ENCODE measurements at regions not wholly inside any gene's neighbourhood (a gene's known extent, or its start where the extent isn't known, plus 50 kb on each side); places are given as distances from the start of the nearest gene placed in this dataset.

DNA sequence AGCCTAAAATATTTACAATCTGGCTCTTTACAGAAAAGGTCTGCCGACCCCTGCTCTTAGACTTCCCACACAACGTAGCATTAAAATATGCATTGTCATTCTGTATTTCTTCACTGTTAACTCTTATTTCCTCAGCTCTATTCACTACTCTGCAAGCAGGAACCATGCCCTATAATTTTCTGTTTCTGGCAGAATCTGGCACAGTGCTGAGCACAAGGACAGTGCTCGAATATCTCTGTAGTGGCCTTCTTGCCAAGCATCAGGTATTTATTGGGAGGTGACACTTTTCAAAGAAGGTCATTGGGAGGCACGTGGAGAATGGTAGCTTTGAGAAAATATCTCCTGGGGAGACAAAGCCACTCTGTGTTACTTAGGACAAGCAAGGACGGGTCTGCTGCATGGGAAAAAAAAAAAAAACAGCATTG lies 77.9 kb downstream of the PSMG1 start:
- peak; percentile 65 to 68 for DNase-seq

DNA sequence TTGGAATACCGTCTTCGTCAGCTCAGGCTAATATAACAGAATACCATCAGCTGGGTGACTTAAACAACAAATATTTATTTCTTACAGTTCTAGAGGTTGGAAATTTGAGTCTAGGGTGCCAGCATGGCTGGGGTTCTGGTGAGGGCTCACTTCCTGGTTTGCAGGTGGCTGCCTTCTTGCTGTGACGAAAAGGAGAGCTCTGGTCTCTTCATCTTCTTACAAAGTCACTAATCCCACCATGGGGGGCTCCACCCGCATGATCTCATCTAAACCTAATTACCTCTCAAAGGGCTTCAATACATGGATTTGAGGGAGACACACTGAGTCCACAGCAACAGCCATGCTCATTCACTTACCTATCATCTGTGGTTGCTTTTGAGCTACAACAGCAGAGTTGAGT lies 78.3 kb downstream of the PSMG1 start:
- DNase-seq = no peak

DNA sequence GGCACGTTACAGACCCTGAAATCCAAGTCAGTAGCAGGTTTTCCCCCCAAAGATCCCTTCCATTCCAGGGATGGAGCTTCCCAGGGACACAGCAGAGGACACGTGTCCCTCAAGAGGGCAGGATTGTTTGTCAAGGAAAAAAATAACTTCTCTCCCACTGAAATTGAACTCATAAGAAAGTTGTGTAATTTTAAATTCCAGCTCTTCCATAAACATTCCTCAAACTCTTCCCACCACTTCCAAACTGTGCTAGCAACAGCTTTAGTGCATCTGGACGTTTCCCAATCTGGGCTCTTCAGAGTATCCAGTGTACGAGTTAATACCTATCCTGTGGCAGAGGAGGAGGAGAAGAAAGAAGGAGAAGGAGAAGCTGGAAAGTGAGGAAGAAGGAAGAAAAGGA lies 79.6 kb downstream of the PSMG1 start:
- no peak for DNase-seq

GRCh38 chr21:39099859-39100258 lies 83.4 kb downstream of the PSMG1 start:
- no peak for DNase-seq

DNA sequence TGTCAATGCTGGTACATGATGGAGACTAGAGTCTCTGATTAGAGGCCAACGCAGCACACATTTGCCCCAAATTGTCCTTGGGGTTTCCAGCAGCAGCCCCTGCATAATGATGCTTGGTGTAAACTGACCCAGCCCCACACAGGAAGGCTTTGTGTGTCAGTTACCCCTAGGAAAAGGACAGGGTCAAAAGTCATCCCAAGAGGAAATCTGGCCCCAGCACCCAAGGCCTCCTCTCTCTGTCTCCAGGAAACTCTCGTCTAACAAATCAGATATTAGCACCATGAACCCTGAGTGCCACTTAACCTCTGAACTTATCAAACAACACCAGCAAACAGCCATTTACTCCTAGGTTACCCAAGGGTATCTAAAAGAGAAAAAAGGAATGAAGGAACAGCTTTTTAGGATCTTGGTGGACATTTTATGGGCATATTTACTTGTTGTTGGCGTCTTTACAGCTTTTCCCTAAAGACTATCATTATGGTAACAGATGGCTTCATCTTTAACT lies 84.5 kb downstream of the PSMG1 start:
- no peak for DNase-seq

- no peak for DNase-seq
These were observed 85.3 kb downstream of the PSMG1 start for GRCh38 chr21:39097981-39098380.

GRCh38 chr21:39097335-39097861 lies 85.9 kb downstream of the PSMG1 start:
- peak; percentile 83 to 85 for DNase-seq

DNA sequence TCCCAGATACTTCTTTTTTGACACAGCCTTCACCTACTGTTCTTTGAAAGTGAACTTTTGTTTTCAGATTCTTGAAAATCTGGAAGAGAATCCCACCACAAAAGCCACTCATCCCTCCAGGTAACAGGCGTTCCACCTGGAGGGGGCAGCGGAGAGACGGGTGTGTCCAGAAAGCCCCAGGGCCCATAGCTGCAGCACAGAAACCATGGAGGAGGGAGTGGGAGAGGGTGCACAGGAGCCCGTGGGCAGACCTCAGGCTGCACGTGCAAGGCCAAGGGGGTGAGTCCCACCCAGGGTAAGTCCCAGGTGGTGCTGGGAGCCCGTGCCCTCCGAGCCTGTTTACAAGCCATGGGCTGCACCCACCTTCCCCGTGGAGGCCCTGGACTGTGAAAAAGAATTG lies 86.5 kb downstream of the PSMG1 start:
- no peak for DNase-seq

- no peak for DNase-seq
These were observed 87.6 kb downstream of the PSMG1 start for GRCh38 chr21:39095681-39096080.

DNA sequence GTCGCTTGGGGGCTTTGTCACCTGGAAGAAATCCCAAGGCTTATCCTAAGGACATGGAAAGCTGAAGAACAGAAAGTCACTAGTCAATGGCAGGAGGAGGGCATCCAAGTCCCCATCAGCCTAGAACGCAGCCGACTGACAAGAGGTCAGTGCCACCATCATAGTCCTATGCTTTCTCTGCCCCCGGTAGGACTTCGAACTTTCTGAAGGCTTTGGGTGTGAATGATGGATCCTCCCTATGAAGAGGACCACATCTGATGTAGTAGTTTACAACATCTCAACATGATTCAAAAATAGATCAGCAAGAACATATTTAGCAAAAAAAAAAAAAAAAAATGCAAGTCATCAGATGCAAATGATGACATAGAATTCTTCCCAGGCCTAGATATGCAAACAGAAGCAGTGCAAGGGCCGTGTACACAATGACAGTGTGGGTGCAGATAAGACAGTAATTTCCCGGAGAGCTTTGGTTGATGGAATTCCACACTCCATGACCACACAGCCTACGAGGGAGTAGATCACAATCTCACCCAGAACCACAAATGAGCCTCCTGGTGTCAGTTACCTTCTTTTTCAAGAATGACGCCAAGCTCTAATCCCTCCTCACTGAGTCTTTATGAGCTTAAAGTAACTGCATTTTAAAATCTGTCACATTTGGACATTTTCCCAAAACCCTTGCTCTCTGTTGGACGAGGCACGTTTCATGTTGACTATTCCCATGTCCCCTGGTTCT lies 88.2 kb downstream of the PSMG1 start:
- DNase-seq = peak; percentile 91 to 96

GRCh38 chr21:39094087-39094780 lies 89.0 kb downstream of the PSMG1 start:
- DNase-seq = peak; percentile 94 to 98

- no peak for DNase-seq
These were observed 89.7 kb downstream of the PSMG1 start for GRCh38 chr21:39093526-39093925.

- peak in 1 of 2 donors; percentile 52 for DNase-seq
These were observed 94.3 kb downstream of the PSMG1 start for GRCh38 chr21:39088831-39089380.

- DNase-seq = no peak
These were observed 95.2 kb downstream of the PSMG1 start for GRCh38 chr21:39088031-39088370.

- no peak for DNase-seq
These were observed 95.8 kb downstream of the PSMG1 start for GRCh38 chr21:39087238-39088030.

- no peak for DNase-seq
These were observed 96.7 kb downstream of the PSMG1 start for GRCh38 chr21:39086547-39086946.

- no peak for DNase-seq
These were observed 97.3 kb downstream of the PSMG1 start for GRCh38 chr21:39085843-39086405.

- DNase-seq = no peak
These were observed 98.1 kb downstream of the PSMG1 start for GRCh38 chr21:39084979-39085729.

GRCh38 chr21:39084073-39084472 lies 99.2 kb downstream of the PSMG1 start:
- DNase-seq = no peak

- DNase-seq = peak; percentile 91 to 92
These were observed 99.8 kb downstream of the PSMG1 start for GRCh38 chr21:39083377-39084008.

GRCh38 chr21:39082656-39083376 lies 100.4 kb downstream of the PSMG1 start:
- DNase-seq = no peak

Data from inflammatory macrophage treated with lipopolysaccharide for 1 hour (primary cell).